ENCODE measurements at regions not wholly inside any gene's neighbourhood (a gene's known extent, or its start where the extent isn't known, plus 50 kb on each side); places are given as distances from the start of the nearest gene placed in this dataset.
"Not testable (repeated sequence)": the region's sequence is repeated elsewhere in the genome, so short reads cannot be mapped to it uniquely, and the experiment has no call there.

DNA sequence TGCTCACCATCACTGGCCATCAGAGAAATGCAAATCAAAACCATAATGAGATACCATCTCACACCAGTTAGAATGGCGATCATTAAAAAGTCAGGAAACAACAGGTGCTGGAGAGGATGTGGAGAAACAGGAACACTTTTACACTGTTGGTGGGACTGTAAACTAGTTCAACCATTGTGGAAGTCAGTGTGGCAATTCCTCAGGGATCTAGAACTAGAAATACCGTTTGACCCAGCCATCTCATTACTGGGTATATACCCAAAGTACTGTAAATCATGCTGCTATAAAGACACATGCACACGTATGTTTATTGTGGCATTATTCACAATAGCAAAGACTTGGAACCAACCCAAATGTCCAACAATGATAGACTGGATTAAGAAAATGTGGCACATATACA lies 80.5 kb upstream of the C3orf49 start:
- H3K27me3 ChIP-seq (ENCODE audit: control insufficient read depth, extremely low read depth, insufficient read depth, low read length); H3K9me3 ChIP-seq (ENCODE audit: control insufficient read depth, low read depth, low read length); H3K4me3 ChIP-seq (ENCODE audit: control insufficient read depth in 2 of 3, extremely low read depth in 1 of 3, insufficient read depth in 2 of 3, low read depth in 1 of 3, low read length in 3 of 3); H3K4me2 ChIP-seq (ENCODE audit: control insufficient read depth, extremely low read depth, insufficient read depth, low read depth, low read length); H3K79me2 ChIP-seq (ENCODE audit: control insufficient read depth, insufficient read depth, low read length); H2AFZ ChIP-seq (ENCODE audit: control insufficient read depth, low read length); H3K9me1 ChIP-seq (ENCODE audit: control insufficient read depth, extremely low read depth, insufficient read depth, low read length); FAIRE-seq; H3K27ac ChIP-seq (ENCODE audit: control insufficient read depth, insufficient read depth, low read length); H3K36me3 ChIP-seq (ENCODE audit: control insufficient read depth in 2 of 2, extremely low read depth in 1 of 2, insufficient read depth in 2 of 2, low read length in 2 of 2); H3K4me1 ChIP-seq (ENCODE audit: control insufficient read depth, extremely low read depth, insufficient read depth, low read length); DNase-seq (ENCODE audit: low read depth, low spot score); dilution Hi-C loops (cut with MboI; ENCODE audit: extremely low pct_ligation_motif_present, low sequenced_read_pairs); H3K9ac ChIP-seq (ENCODE audit: control insufficient read depth, extremely low read depth, insufficient read depth, low read length); H4K20me1 ChIP-seq (ENCODE audit: control insufficient read depth, extremely low read depth, insufficient read depth, low read length): not testable (repeated sequence)

DNA sequence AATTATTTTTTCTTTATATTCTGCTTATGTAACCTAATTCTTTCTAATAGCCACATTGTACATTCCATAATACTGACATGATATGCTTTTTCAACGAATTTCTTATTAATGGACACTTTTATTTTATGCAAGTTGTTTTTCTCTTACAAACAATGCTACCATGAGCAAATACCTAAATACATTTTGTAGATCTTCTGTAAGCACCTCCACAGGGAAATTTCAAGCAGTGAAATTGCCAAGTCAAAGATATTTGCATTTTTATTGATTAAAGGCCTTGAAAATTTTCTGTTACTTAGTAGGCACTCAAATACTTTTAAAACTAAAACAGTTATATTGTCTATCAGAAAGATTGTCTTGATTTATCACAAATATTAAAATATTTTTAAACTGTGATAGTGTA lies 79.6 kb upstream of the C3orf49 start:
- TF ChIP-seq EZH2 (IDR thresholded peaks at IDR 0.05; ENCODE audit: low read length), result no peak
- DNase-seq (ENCODE audit: low read depth, low spot score) (no peak), FAIRE-seq (no peak)
- H3K27me3 ChIP-seq (ENCODE audit: control insufficient read depth, extremely low read depth, insufficient read depth, low read length), result no peaks in the 10 kb centered on the region
- H3K4me1 ChIP-seq (ENCODE audit: control insufficient read depth, extremely low read depth, insufficient read depth, low read length), result no peaks in the 10 kb centered on the region
- dilution Hi-C loops (cut with MboI; ENCODE audit: extremely low pct_ligation_motif_present, low sequenced_read_pairs), result no loop called here
- no peaks in the 10 kb centered on the region for H4K20me1 ChIP-seq (ENCODE audit: control insufficient read depth, extremely low read depth, insufficient read depth, low read length)
- no peaks in the 10 kb centered on the region for H3K9me3 ChIP-seq (ENCODE audit: control insufficient read depth, low read depth, low read length)
- no peak overlapping the region for H3K27ac ChIP-seq (ENCODE audit: control insufficient read depth, insufficient read depth, low read length)
- no peaks in the 10 kb centered on the region for H3K9me1 ChIP-seq (ENCODE audit: control insufficient read depth, extremely low read depth, insufficient read depth, low read length)
- no peak overlapping the region for H3K4me2 ChIP-seq (ENCODE audit: control insufficient read depth, extremely low read depth, insufficient read depth, low read depth, low read length)
- no peaks in the 10 kb centered on the region for H3K36me3 ChIP-seq (ENCODE audit: control insufficient read depth in 2 of 2, extremely low read depth in 1 of 2, insufficient read depth in 2 of 2, low read length in 2 of 2)
- no peak overlapping the region for H3K9ac ChIP-seq (ENCODE audit: control insufficient read depth, extremely low read depth, insufficient read depth, low read length)
- no peak overlapping the region for H3K4me3 ChIP-seq (ENCODE audit: control insufficient read depth in 2 of 3, extremely low read depth in 1 of 3, insufficient read depth in 2 of 3, low read depth in 1 of 3, low read length in 3 of 3)
- H3K79me2 ChIP-seq (ENCODE audit: control insufficient read depth, insufficient read depth, low read length), result no peaks in the 10 kb centered on the region
- H2AFZ ChIP-seq (ENCODE audit: control insufficient read depth, low read length), result no peak overlapping the region

DNA sequence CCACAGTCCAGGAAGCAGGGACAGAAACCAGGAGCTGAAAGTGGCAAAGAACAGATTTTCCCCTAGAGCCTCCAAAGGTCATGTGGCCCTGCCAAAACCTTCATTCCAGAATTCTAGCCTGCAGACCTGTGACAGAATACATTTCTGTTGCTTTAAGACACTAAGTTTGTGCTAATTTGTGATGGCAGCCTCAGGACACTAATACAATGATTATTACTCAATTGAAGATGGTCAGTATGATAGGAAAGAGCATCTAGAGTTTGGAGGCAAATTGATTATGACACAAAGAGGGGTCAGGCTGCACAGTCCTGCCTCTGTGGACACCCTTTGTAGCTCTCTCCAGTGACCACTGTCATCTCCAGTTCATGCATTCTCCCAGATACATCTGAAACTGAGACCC lies 79.0 kb upstream of the C3orf49 start:
- dilution Hi-C loops (cut with MboI; ENCODE audit: extremely low pct_ligation_motif_present, low sequenced_read_pairs), result no loop called here

DNA sequence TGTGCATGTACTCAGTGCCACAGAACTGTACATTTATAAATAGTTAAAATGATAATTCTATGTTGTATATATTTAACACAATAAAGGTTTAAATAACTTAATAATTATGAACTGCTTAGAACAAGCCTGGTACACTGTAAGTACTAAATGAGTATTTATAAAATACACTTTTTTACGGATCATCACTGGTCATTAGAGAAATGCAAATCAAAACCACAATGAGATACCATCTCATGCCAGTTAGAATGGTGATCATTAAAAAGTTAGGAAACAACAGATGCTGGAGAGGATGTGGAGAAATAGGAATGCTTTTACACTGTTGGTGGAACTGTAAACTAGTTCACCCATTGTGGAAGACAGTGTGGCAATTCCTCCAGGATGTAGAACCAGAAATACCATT lies 74.4 kb upstream of the C3orf49 start:
- FAIRE-seq, result not testable (repeated sequence)

More for the DNA sequence above, 79.0 kb upstream of the C3orf49 start:
- Histone ChIP-seq H3K27me3 (ENCODE audit: control insufficient read depth, extremely low read depth, insufficient read depth, low read length) (no peaks in the 10 kb centered on the region), H3K79me2 (ENCODE audit: control insufficient read depth, insufficient read depth, low read length) (no peaks in the 10 kb centered on the region), H4K20me1 (ENCODE audit: control insufficient read depth, extremely low read depth, insufficient read depth, low read length) (no peaks in the 10 kb centered on the region), H3K4me2 (ENCODE audit: control insufficient read depth, extremely low read depth, insufficient read depth, low read depth, low read length) (no peak overlapping the region), H2AFZ (ENCODE audit: control insufficient read depth, low read length) (no peak overlapping the region), H3K4me3 (ENCODE audit: control insufficient read depth in 2 of 3, extremely low read depth in 1 of 3, insufficient read depth in 2 of 3, low read depth in 1 of 3, low read length in 3 of 3) (no peak overlapping the region), H3K9ac (ENCODE audit: control insufficient read depth, extremely low read depth, insufficient read depth, low read length) (no peak overlapping the region), H3K4me1 (ENCODE audit: control insufficient read depth, extremely low read depth, insufficient read depth, low read length) (no peaks in the 10 kb centered on the region), H3K9me1 (ENCODE audit: control insufficient read depth, extremely low read depth, insufficient read depth, low read length) (no peaks in the 10 kb centered on the region), H3K9me3 (ENCODE audit: control insufficient read depth, low read depth, low read length) (no peaks in the 10 kb centered on the region), H3K27ac (ENCODE audit: control insufficient read depth, insufficient read depth, low read length) (no peak overlapping the region), H3K36me3 (ENCODE audit: control insufficient read depth in 2 of 2, extremely low read depth in 1 of 2, insufficient read depth in 2 of 2, low read length in 2 of 2) (no peaks in the 10 kb centered on the region)
- FAIRE-seq, result no peak
- DNase-seq (ENCODE audit: low read depth, low spot score), result no peak
- no peak for TF ChIP-seq EZH2 (IDR thresholded peaks at IDR 0.05; ENCODE audit: low read length)
- TF ChIP-seq, protein P1, sequence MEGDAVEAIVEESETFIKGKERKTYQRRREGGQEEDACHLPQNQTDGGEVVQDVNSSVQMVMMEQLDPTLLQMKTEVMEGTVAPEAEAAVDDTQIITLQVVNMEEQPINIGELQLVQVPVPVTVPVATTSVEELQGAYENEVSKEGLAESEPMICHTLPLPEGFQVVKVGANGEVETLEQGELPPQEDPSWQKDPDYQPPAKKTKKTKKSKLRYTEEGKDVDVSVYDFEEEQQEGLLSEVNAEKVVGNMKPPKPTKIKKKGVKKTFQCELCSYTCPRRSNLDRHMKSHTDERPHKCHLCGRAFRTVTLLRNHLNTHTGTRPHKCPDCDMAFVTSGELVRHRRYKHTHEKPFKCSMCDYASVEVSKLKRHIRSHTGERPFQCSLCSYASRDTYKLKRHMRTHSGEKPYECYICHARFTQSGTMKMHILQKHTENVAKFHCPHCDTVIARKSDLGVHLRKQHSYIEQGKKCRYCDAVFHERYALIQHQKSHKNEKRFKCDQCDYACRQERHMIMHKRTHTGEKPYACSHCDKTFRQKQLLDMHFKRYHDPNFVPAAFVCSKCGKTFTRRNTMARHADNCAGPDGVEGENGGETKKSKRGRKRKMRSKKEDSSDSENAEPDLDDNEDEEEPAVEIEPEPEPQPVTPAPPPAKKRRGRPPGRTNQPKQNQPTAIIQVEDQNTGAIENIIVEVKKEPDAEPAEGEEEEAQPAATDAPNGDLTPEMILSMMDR (optimal IDR thresholded peaks at IDR 0.05 in 1 of 3, IDR thresholded peaks at IDR 0.05 in 1 of 3, conservative IDR thresholded peaks at IDR 0.05 in 1 of 3; ENCODE audit: extremely low read depth in 1 of 3, insufficient read depth in 2 of 3, low read length in 3 of 3), result no peak

More for the DNA sequence above, 74.4 kb upstream of the C3orf49 start:
- H2AFZ ChIP-seq (ENCODE audit: control insufficient read depth, low read length); H3K9ac ChIP-seq (ENCODE audit: control insufficient read depth, extremely low read depth, insufficient read depth, low read length); H3K27ac ChIP-seq (ENCODE audit: control insufficient read depth, insufficient read depth, low read length); H3K4me2 ChIP-seq (ENCODE audit: control insufficient read depth, extremely low read depth, insufficient read depth, low read depth, low read length); H3K36me3 ChIP-seq (ENCODE audit: control insufficient read depth in 2 of 2, extremely low read depth in 1 of 2, insufficient read depth in 2 of 2, low read length in 2 of 2); DNase-seq (ENCODE audit: low read depth, low spot score); H3K4me1 ChIP-seq (ENCODE audit: control insufficient read depth, extremely low read depth, insufficient read depth, low read length); H3K9me1 ChIP-seq (ENCODE audit: control insufficient read depth, extremely low read depth, insufficient read depth, low read length); H3K79me2 ChIP-seq (ENCODE audit: control insufficient read depth, insufficient read depth, low read length); dilution Hi-C loops (cut with MboI; ENCODE audit: extremely low pct_ligation_motif_present, low sequenced_read_pairs); H4K20me1 ChIP-seq (ENCODE audit: control insufficient read depth, extremely low read depth, insufficient read depth, low read length); H3K4me3 ChIP-seq (ENCODE audit: control insufficient read depth in 2 of 3, extremely low read depth in 1 of 3, insufficient read depth in 2 of 3, low read depth in 1 of 3, low read length in 3 of 3); H3K27me3 ChIP-seq (ENCODE audit: control insufficient read depth, extremely low read depth, insufficient read depth, low read length); H3K9me3 ChIP-seq (ENCODE audit: control insufficient read depth, low read depth, low read length): not testable (repeated sequence)
